Cardiac muscle cell (in vitro differentiated cells and primary cell): ENCODE measurements at regions not wholly inside any gene's neighbourhood (a gene's known extent, or its start where the extent isn't known, plus 50 kb on each side); places are given as distances from the start of the nearest gene placed in this dataset.

Experiments
- DNase-seq, 2 donors: peaks; one replicate each; pipeline versions ENCODE4 v3.0.0 to v3.0.0-alpha.2; 2010 to 2017; ENCODE audit warnings: low read depth in 1 of 2, low spot score in 1 of 2
- H3K27ac ChIP-seq: fragments of 200-600 bp; sonication (generic); 2 replicates; pipeline ENCODE4 v1.5.1; 2016
- H3K27me3 ChIP-seq: fragments of 200-600 bp; sonication (generic); 2 replicates; pipeline ENCODE4 v1.6.0; 2016; ENCODE audit warnings: control low read depth
- H3K36me3 ChIP-seq: fragments of 200-600 bp; sonication (generic); 2 replicates; pipeline ENCODE4 v1.5.1; 2016; ENCODE audit warnings: control low read depth
- H3K4me1 ChIP-seq: fragments of 200-600 bp; sonication (generic); 2 replicates; pipeline ENCODE4 v1.8.1; 2017; ENCODE audit warnings: low read depth, mild to moderate bottlenecking, mixed run types
- H3K4me3 ChIP-seq: fragments of 200-600 bp; sonication (generic); 2 replicates; pipeline ENCODE4 v1.5.1; 2016; ENCODE audit warnings: mild to moderate bottlenecking
- H3K9me3 ChIP-seq: fragments of 200-600 bp; sonication (generic); 2 replicates; pipeline ENCODE4 v1.5.1; 2017; ENCODE audit warnings: low read depth, mild to moderate bottlenecking, control low read depth
- CTCF ChIP-seq: IDR thresholded peaks from 2 replicates; pipeline ENCODE4 v1.5.1; 2012; ENCODE audit warnings: low read depth, mild to moderate bottlenecking, low read length

- Histone ChIP-seq H3K4me1 (no peaks in the 10 kb centered on the region), H3K36me3 (no peaks in the 10 kb centered on the region), H3K4me3 (no peak overlapping the region), H3K9me3 (no peaks in the 10 kb centered on the region), H3K27ac (no peak overlapping the region), H3K27me3 (no peaks in the 10 kb centered on the region)
- no peak for TF ChIP-seq CTCF
- no peak for DNase-seq
Measured at GRCh38 chr3:54036543-54036942, 85.8 kb upstream of the CACNA2D3 start.

GRCh38 chr3:54034971-54035370 lies 87.4 kb upstream of the CACNA2D3 start:
- peak; percentile 4 for TF ChIP-seq CTCF
- Histone ChIP-seq H3K4me1 (no peaks in the 10 kb centered on the region), H3K9me3 (no peaks in the 10 kb centered on the region), H3K27ac (no peak overlapping the region), H3K27me3 (no peaks in the 10 kb centered on the region), H3K4me3 (no peak overlapping the region), H3K36me3 (no peaks in the 10 kb centered on the region)
- DNase-seq = no peak

GRCh38 chr3:54033761-54034160 lies 88.6 kb upstream of the CACNA2D3 start:
- Histone ChIP-seq H3K27ac (no peak overlapping the region), H3K27me3 (no peaks in the 10 kb centered on the region), H3K9me3 (no peaks in the 10 kb centered on the region), H3K4me3 (no peak overlapping the region), H3K36me3 (no peaks in the 10 kb centered on the region), H3K4me1 (no peaks in the 10 kb centered on the region)
- TF ChIP-seq CTCF = no peak
- DNase-seq = no peak

GRCh38 chr3:54032598-54032997 lies 89.8 kb upstream of the CACNA2D3 start:
- no peak overlapping the region for H3K4me3 ChIP-seq
- DNase-seq = no peak
- H3K4me1 ChIP-seq = no peaks in the 10 kb centered on the region
- H3K36me3 ChIP-seq = no peaks in the 10 kb centered on the region
- no peaks in the 10 kb centered on the region for H3K27me3 ChIP-seq
- no peak overlapping the region for H3K27ac ChIP-seq
- H3K9me3 ChIP-seq = no peaks in the 10 kb centered on the region
- no peak for TF ChIP-seq CTCF

- no peaks in the 10 kb centered on the region for H3K9me3 ChIP-seq
- no peak overlapping the region for H3K4me3 ChIP-seq
- no peaks in the 10 kb centered on the region for H3K27me3 ChIP-seq
- H3K4me1 ChIP-seq = no peaks in the 10 kb centered on the region
- no peak for DNase-seq
- no peak overlapping the region for H3K27ac ChIP-seq
- TF ChIP-seq CTCF = no peak
- H3K36me3 ChIP-seq = no peaks in the 10 kb centered on the region
Measured at GRCh38 chr3:54028372-54028771, 94.0 kb upstream of the CACNA2D3 start.

GRCh38 chr3:54026543-54026942 lies 95.8 kb upstream of the CACNA2D3 start:
- Histone ChIP-seq H3K9me3 (no peaks in the 10 kb centered on the region), H3K4me3 (no peak overlapping the region), H3K27ac (no peak overlapping the region), H3K27me3 (no peaks in the 10 kb centered on the region), H3K4me1 (no peaks in the 10 kb centered on the region), H3K36me3 (no peaks in the 10 kb centered on the region)
- DNase-seq = no peak
- TF ChIP-seq CTCF = no peak
